PC-9 (cell line): ENCODE measurements at regions not wholly inside any gene's neighbourhood (a gene's known extent, or its start where the extent isn't known, plus 50 kb on each side); places are given as distances from the start of the nearest gene placed in this dataset.

Source experiments
- EZH2 ChIP-seq: fragments of 200-600 bp; sonication (generic); IDR thresholded peaks from 2 replicates; pipeline ENCODE4 v1.8.0; 2017; ENCODE audit warnings: antibody characterized with exemption, low read depth
- TF ChIP-seq, protein P1 (sequence below): fragments of 200-600 bp; sonication (generic); conservative IDR thresholded peaks from 2 replicates; pipeline ENCODE4 v1.6.1; 2017; ENCODE audit warnings: mixed run types, antibody characterized with exemption, mild to moderate bottlenecking, moderate library complexity

DNA sequence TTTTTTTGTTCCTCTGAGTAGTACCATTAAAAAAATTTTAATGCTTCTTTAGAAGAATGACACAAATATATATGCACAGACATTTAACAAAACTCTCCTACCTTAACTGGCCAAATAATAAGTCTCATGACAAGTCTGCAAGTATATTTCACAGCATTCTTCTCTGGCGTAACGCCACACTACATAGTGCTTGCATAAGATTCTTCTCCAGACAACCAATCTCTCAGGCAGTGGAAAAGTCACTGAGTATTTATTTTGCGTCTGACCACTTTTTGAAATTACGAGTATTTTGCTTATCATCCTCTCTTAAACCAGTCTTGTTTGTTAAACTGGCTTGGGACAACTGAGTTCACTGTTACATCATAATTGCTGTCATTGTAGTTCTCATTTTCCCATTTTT is 749.2 kb downstream of the ADCYAP1 start:
- TF ChIP-seq, protein P1, sequence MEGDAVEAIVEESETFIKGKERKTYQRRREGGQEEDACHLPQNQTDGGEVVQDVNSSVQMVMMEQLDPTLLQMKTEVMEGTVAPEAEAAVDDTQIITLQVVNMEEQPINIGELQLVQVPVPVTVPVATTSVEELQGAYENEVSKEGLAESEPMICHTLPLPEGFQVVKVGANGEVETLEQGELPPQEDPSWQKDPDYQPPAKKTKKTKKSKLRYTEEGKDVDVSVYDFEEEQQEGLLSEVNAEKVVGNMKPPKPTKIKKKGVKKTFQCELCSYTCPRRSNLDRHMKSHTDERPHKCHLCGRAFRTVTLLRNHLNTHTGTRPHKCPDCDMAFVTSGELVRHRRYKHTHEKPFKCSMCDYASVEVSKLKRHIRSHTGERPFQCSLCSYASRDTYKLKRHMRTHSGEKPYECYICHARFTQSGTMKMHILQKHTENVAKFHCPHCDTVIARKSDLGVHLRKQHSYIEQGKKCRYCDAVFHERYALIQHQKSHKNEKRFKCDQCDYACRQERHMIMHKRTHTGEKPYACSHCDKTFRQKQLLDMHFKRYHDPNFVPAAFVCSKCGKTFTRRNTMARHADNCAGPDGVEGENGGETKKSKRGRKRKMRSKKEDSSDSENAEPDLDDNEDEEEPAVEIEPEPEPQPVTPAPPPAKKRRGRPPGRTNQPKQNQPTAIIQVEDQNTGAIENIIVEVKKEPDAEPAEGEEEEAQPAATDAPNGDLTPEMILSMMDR: no peak
- no peak for TF ChIP-seq EZH2
